Upper lobe of right lung (tissue), 1 donor: ENCODE measurements at regions not wholly inside any gene's neighbourhood (a gene's known extent, or its start where the extent isn't known, plus 50 kb on each side); places are given as distances from the start of the nearest gene placed in this dataset.

Source experiments
- ATAC-seq: fragments of 200-7000 bp; cut with Tn5 transposase; one replicate; pipeline ENCODE4 v1.9.1; 2020; ENCODE audit warnings: mild to moderate bottlenecking, moderate library complexity
- DNase-seq: peaks from one replicate; pipeline ENCODE4 v3.0.0-alpha.2; 2020
- H3K27ac ChIP-seq: fragments of 200-600 bp; one replicate; pipeline ENCODE4 v1.8.0; 2022
- H3K27me3 ChIP-seq: fragments of 200-600 bp; one replicate; pipeline ENCODE4 v1.8.0; 2022; ENCODE audit warnings: mild to moderate bottlenecking
- H3K36me3 ChIP-seq: fragments of 200-600 bp; one replicate; pipeline ENCODE4 v1.8.0; 2022
- H3K4me1 ChIP-seq: fragments of 200-600 bp; one replicate; pipeline ENCODE4 v1.8.0; 2022
- H3K4me3 ChIP-seq: fragments of 200-600 bp; one replicate; pipeline ENCODE4 v1.8.0; 2022; ENCODE audit warnings: mild to moderate bottlenecking
- H3K9me3 ChIP-seq: fragments of 200-600 bp; one replicate; pipeline ENCODE4 v1.8.0; 2022
- CTCF ChIP-seq: fragments of 200-600 bp; IDR thresholded peaks from one replicate; pipeline ENCODE4 v1.8.0; 2022; ENCODE audit warnings: antibody characterized with exemption
- intact Hi-C: fragments of 100-400 bp; cut with DNase I; formaldehyde crosslinking; loops from one replicate; pipeline ENCODE4 v1.11.0; 2022
- donor health status: DM: no; HTN: yes; CAD: no; lungs with severe emphysema.

GRCh38 chr9:108579757-108580439 lies 275.9 kb downstream of the ACTL7B start:
- DNase-seq = no peak
- Histone ChIP-seq H3K36me3 (no peaks in the 10 kb centered on the region), H3K27me3 (no peaks in the 10 kb centered on the region), H3K27ac (no peak overlapping the region), H3K4me1 (no peaks in the 10 kb centered on the region), H3K9me3 (no peaks in the 10 kb centered on the region), H3K4me3 (no peak overlapping the region)
- ATAC-seq = peak; percentile 47
- intact Hi-C loops = no loop called here
- TF ChIP-seq CTCF = no peak

GRCh38 chr9:108575276-108575675 lies 280.5 kb downstream of the ACTL7B start:
- H3K4me3 ChIP-seq = no peak overlapping the region
- H3K27me3 ChIP-seq = no peaks in the 10 kb centered on the region
- no peaks in the 10 kb centered on the region for H3K9me3 ChIP-seq
- no peaks in the 10 kb centered on the region for H3K36me3 ChIP-seq
- intact Hi-C loops = no loop called here
- DNase-seq (no peak), ATAC-seq (no peak)
- H3K4me1 ChIP-seq = no peaks in the 10 kb centered on the region
- no peak for TF ChIP-seq CTCF
- no peak overlapping the region for H3K27ac ChIP-seq

- Histone ChIP-seq H3K36me3 (no peaks in the 10 kb centered on the region), H3K4me3 (no peak overlapping the region), H3K4me1 (no peaks in the 10 kb centered on the region), H3K27ac (no peak overlapping the region), H3K27me3 (peaks cover 3% of the 10 kb centered on the region), H3K9me3 (no peaks in the 10 kb centered on the region)
- intact Hi-C loops = loop anchor here (10.0 kb wide), 1 partner anchor 1105 kb away; no protein-coding TSS in a partner anchor
- ATAC-seq = no peak
- no peak for TF ChIP-seq CTCF
- no peak for DNase-seq
These were observed 286.2 kb downstream of the ACTL7B start for GRCh38 chr9:108569624-108570023.

GRCh38 chr9:108568093-108568492 lies 287.7 kb downstream of the ACTL7B start:
- no peak overlapping the region for H3K4me3 ChIP-seq
- H3K36me3 ChIP-seq = no peaks in the 10 kb centered on the region
- TF ChIP-seq CTCF = no peak
- no peaks in the 10 kb centered on the region for H3K4me1 ChIP-seq
- H3K9me3 ChIP-seq = no peaks in the 10 kb centered on the region
- intact Hi-C loops = loop anchor here (10.0 kb wide), 1 partner anchor 1103 kb away; no protein-coding TSS in a partner anchor
- H3K27me3 ChIP-seq = peaks cover 3% of the 10 kb centered on the region
- ATAC-seq (no peak), DNase-seq (no peak)
- H3K27ac ChIP-seq = no peak overlapping the region

GRCh38 chr9:108567571-108567970 lies 288.2 kb downstream of the ACTL7B start:
- no peak for ATAC-seq
- intact Hi-C loops = loop anchor here (10.0 kb wide), 1 partner anchor 1103 kb away; no protein-coding TSS in a partner anchor
- Histone ChIP-seq H3K4me3 (no peak overlapping the region), H3K9me3 (no peaks in the 10 kb centered on the region), H3K4me1 (no peaks in the 10 kb centered on the region), H3K36me3 (no peaks in the 10 kb centered on the region), H3K27ac (no peak overlapping the region), H3K27me3 (peaks cover 3% of the 10 kb centered on the region)
- TF ChIP-seq CTCF = no peak
- no peak for DNase-seq
